Kidney (tissue), 13 donors: ENCODE measurements at regions not wholly inside any gene's neighbourhood (a gene's known extent, or its start where the extent isn't known, plus 50 kb on each side); places are given as distances from the start of the nearest gene placed in this dataset.

Source experiments
- DNase-seq, 5 donors: peaks; one replicate each; pipeline ENCODE4 v3.0.0-alpha.2; 2013 to 2020
- FAIRE-seq: peaks from 2 replicates; lab custom pipeline; 2012; peaks lifted over from hg19 to GRCh38; lab: Jason Lieb, UNC
- H3K27ac ChIP-seq, 2 donors: one replicate each; pipeline ENCODE4 v1.7.0; 2013; ENCODE audit warnings: low read depth in 2 of 2, low read length in 2 of 2, inconsistent platforms in 1 of 2
- H3K27me3 ChIP-seq: one replicate; pipeline ENCODE4 v1.7.1; 2013; ENCODE audit warnings: low read length, inconsistent platforms; ENCODE audit not compliant: control insufficient read depth, insufficient read depth
- H3K36me3 ChIP-seq, 3 donors: one replicate each; pipeline versions ENCODE4 v1.7.0 to v1.7.1; 2013; ENCODE audit warnings: low read length in 3 of 3, control low read depth in 1 of 3, inconsistent platforms in 1 of 3; ENCODE audit not compliant: insufficient read depth in 3 of 3, control insufficient read depth in 2 of 3
- H3K4me1 ChIP-seq, 3 donors: one replicate each; pipeline versions ENCODE4 v1.7.0 to v1.7.1; 2013; ENCODE audit warnings: low read length in 3 of 3, inconsistent platforms in 1 of 3, low read depth in 1 of 3; ENCODE audit not compliant: control insufficient read depth in 2 of 3, insufficient read depth in 2 of 3
- H3K4me3 ChIP-seq, 3 donors: one replicate each; pipeline versions ENCODE4 v1.7.0 to v1.8.1; 2013; ENCODE audit warnings: low read length in 3 of 3, control low read depth in 1 of 3, inconsistent platforms in 1 of 3
- H3K9ac ChIP-seq, 3 donors: one replicate each; pipeline versions ENCODE4 v1.7.0 to v1.7.1; 2013; ENCODE audit warnings: low read length in 3 of 3, control low read depth in 1 of 3, inconsistent platforms in 1 of 3
- H3K9me3 ChIP-seq, 3 donors: one replicate each; pipeline versions ENCODE4 v1.7.0 to v1.7.1; 2013; ENCODE audit warnings: low read length in 3 of 3, control low read depth in 1 of 3, inconsistent platforms in 1 of 3; ENCODE audit not compliant: control insufficient read depth in 2 of 3, insufficient read depth in 1 of 3
- intact Hi-C: fragments of 100-400 bp; cut with DNase I; formaldehyde crosslinking; loops from one replicate; pipeline ENCODE4 v1.11.1; 2022
- TF ChIP-seq, protein P1 (sequence below): IDR thresholded peaks from 3 replicates; pipeline ENCODE4 v1.5.1; 2012; ENCODE audit warnings: mild to moderate bottlenecking, moderate library complexity, borderline replicate concordance; ENCODE audit not compliant: insufficient read depth; ENCODE audit errors: extremely low read depth
- donor health status: control.
- donor health status: control.
- donor health status: control.
- donor health status: control.
- donor health status: control.
- donor health status: DM: yes; HTN: yes; CAD: no.
- donor health status: Normal renal cell carcinoma (clear cell type).

GRCh38 chr14:106838991-106839769, 1312.8 kb downstream of the TMEM121 start:
- Histone ChIP-seq H3K36me3 (no peaks in the 10 kb centered on the region), H3K4me1 (peaks cover 0 to 15% (median 0%) of the 10 kb centered on the region in 3 donors), H3K9me3 (no peaks in the 10 kb centered on the region), H3K9ac (no peak overlapping the region), H3K4me3 (no peak overlapping the region), H3K27ac (no peak overlapping the region), H3K27me3 (no peaks in the 10 kb centered on the region)
- intact Hi-C loops = no loop called here
- FAIRE-seq (no peak), DNase-seq (no peak)
- TF ChIP-seq, protein P1, sequence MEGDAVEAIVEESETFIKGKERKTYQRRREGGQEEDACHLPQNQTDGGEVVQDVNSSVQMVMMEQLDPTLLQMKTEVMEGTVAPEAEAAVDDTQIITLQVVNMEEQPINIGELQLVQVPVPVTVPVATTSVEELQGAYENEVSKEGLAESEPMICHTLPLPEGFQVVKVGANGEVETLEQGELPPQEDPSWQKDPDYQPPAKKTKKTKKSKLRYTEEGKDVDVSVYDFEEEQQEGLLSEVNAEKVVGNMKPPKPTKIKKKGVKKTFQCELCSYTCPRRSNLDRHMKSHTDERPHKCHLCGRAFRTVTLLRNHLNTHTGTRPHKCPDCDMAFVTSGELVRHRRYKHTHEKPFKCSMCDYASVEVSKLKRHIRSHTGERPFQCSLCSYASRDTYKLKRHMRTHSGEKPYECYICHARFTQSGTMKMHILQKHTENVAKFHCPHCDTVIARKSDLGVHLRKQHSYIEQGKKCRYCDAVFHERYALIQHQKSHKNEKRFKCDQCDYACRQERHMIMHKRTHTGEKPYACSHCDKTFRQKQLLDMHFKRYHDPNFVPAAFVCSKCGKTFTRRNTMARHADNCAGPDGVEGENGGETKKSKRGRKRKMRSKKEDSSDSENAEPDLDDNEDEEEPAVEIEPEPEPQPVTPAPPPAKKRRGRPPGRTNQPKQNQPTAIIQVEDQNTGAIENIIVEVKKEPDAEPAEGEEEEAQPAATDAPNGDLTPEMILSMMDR = no peak

DNA sequence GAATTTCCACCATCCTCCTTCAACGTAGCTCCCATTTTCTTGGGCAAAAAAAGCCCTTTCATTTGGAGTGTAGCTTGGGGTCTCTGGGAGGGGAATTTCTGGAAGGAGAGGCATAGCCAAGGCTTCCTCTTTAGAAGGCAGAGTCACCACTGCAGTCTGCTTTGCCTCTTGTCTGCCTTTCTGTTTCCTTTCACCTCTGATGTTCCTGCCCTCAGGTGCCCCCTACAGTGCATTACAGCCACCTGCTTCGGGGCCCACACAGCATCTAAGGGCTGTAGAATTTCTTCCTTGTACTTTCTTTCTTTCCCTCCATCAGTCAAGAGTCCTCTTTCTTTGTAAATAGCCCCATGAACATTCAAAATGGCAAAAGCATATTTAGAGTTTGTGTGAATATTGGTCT, 1313.9 kb downstream of the TMEM121 start:
- H3K4me1 ChIP-seq = peaks cover 0 to 15% (median 0%) of the 10 kb centered on the region in 3 donors
- H3K9me3 ChIP-seq = no peaks in the 10 kb centered on the region
- DNase-seq (no peak), FAIRE-seq (no peak)
- no peaks in the 10 kb centered on the region for H3K36me3 ChIP-seq
- no peak overlapping the region for H3K9ac ChIP-seq
- H3K27me3 ChIP-seq = no peaks in the 10 kb centered on the region
- TF ChIP-seq, protein P1 = no peak
- H3K4me3 ChIP-seq = no peak overlapping the region
- intact Hi-C loops = no loop called here
- no peak overlapping the region for H3K27ac ChIP-seq

- TF ChIP-seq, protein P1 = no peak
- intact Hi-C loops = no loop called here
- Histone ChIP-seq H3K4me1 (peaks cover 0 to 17% (median 0%) of the 10 kb centered on the region in 3 donors), H3K36me3 (no peaks in the 10 kb centered on the region), H3K27me3 (no peaks in the 10 kb centered on the region), H3K4me3 (no peak overlapping the region), H3K9me3 (no peaks in the 10 kb centered on the region), H3K27ac (no peak overlapping the region), H3K9ac (no peak overlapping the region)
- DNase-seq = no peak
- no peak for FAIRE-seq
These were observed 1314.6 kb downstream of the TMEM121 start for GRCh38 chr14:106840991-106841390.

DNA sequence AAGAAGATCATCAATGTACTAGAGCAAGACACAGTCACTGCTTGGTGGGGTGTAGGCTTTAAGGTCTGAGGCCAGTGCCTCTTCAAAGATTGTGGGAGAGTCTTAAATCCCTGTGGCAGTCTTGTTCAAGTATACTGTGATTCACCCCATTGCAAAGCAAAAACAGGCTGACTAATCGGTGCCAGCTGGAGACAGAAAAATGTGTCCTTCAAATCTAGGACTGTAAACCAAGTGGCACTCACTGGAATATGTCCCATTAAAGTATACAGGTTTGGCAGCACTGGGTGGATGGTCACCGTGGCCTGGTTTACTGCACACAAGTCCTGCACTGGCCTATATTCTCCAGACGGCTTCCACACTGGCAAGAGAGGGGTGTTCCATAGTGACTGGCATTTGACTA, 1315.3 kb downstream of the TMEM121 start:
- FAIRE-seq = no peak

More for the DNA sequence above, 1315.3 kb downstream of the TMEM121 start:
- no peaks in the 10 kb centered on the region for H3K27me3 ChIP-seq
- H3K4me1 ChIP-seq = peaks cover 0 to 17% (median 0%) of the 10 kb centered on the region in 3 donors
- TF ChIP-seq, protein P1 = no peak
- peak overlapping the region in 1 of 2 donors; percentile 64 for H3K27ac ChIP-seq
- intact Hi-C loops = no loop called here
- H3K36me3 ChIP-seq = no peaks in the 10 kb centered on the region
- H3K9ac ChIP-seq = no peak overlapping the region
- H3K9me3 ChIP-seq = no peaks in the 10 kb centered on the region
- DNase-seq = no peak
- H3K4me3 ChIP-seq = no peak overlapping the region
